ENCODE measurements at regions not wholly inside any gene's neighbourhood (a gene's known extent, or its start where the extent isn't known, plus 50 kb on each side); places are given as distances from the start of the nearest gene placed in this dataset.

DNA sequence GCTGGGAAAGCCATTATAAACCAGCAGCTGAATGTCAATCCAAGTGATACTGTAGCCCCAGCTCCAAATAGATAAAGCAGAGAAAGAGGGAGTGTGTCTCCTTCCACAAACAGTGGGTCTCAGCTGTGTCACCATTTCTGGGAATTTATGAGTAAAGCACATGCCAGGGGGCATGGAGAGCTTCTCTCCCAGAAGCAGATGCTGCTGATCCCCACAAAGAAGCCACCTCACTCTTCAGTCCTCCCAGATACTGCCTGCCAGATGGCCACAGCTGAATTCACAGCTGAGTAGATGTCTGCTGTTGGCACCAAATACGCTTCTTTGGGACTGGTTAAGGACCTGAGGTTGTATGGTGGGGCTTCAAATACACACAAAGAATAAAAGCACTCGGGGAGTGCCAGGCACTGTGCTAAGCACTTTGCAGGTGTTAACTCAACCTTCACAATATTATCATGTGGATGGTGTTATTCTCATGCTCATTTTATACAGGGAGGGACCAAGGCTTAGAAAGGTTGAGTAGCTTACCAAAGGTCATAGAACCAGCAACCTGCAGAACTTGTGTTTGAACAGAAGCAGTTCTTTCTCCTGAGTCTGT lies 298.3 kb downstream of the CDH11 start:
- DNase-seq = no peak

- DNase-seq = no peak
Observed at GRCh38 chr16:64809876-64810629, 311.8 kb downstream of the CDH11 start.

GRCh38 chr16:64808474-64808873 lies 313.4 kb downstream of the CDH11 start:
- DNase-seq = no peak

- no peak for DNase-seq
Observed at GRCh38 chr16:64791756-64792155, 330.1 kb downstream of the CDH11 start.

- DNase-seq = no peak
Observed at GRCh38 chr16:64784635-64785034, 337.2 kb downstream of the CDH11 start.

- no peak for DNase-seq
Observed at GRCh38 chr16:64782484-64782883, 339.4 kb downstream of the CDH11 start.

DNA sequence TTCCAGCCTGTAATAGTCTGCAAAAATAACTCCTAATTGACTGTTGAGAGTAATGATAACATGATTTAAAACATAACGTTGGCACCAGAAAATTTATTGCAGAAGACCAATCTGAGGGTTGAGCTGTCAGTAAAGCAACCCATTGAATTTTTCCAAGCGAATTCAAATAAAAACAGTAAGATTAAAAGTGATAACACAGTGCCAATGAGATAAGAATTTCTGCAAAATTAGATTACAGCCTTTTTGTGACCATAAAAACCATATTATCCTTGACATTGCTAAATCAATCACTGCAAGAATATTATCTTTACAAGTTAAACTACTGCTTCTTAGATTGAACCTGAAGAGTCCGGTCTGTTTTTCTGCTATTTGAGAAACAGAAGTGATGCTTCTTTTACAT lies 341.4 kb downstream of the CDH11 start:
- DNase-seq = no peak

DNA sequence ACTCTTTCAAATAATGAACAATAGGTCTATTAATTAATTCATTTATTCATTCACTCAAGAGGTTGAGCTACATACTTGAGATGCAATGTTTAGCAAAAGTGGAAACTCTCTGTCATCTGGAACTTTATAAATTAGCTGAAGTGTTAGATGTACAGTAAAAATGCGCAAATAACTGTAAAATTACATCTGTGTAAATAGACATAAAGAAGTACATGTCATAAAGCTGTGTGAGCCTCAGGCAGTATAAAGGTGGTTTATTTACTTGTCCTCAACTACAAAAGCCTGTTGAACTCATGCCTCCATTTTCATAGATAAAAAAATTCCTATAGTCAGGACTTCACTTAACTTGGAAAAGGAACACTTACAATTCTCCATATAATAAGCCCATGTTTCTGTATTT lies 343.1 kb downstream of the CDH11 start:
- no peak for DNase-seq

- DNase-seq = no peak
Observed at GRCh38 chr16:64773638-64774037, 348.2 kb downstream of the CDH11 start.

DNA sequence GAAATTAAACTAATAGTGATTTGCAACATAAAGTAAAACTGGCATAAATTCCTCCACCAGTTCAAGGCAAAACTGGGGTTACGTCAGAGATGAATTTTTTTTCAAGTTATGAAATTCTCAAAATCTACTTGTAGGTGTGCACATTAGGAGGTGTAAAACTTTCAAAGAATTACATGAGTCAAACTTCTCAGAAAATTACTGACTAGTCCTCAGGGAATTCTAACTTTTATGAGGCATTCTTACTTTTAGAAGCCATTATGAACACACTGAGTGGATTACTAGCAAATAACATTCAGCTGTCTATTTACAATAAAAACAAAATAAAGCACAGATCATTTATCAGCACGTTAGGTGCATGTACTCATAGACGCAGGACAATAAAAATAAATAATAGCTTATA lies 348.7 kb downstream of the CDH11 start:
- no peak for DNase-seq

DNA sequence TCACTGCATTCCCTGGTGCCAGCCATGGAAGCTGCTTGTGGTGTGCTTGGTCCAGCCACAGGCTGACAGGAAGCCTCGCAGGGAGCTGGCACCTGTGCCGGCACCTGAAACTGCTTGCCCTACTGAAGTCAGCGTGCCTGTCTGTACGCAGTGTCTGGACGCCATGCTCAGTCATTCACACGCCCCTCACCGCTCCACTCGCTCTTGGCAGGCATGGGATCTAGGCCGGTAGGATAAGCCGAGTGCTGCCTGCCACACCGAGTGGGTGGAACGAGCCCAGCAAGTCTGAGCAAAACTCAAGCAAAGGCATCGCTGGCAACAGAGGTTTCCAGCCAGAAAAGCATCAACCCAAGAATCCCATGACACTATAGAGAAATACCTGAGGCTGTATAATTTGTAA lies 350.6 kb downstream of the CDH11 start:
- DNase-seq = no peak

DNA sequence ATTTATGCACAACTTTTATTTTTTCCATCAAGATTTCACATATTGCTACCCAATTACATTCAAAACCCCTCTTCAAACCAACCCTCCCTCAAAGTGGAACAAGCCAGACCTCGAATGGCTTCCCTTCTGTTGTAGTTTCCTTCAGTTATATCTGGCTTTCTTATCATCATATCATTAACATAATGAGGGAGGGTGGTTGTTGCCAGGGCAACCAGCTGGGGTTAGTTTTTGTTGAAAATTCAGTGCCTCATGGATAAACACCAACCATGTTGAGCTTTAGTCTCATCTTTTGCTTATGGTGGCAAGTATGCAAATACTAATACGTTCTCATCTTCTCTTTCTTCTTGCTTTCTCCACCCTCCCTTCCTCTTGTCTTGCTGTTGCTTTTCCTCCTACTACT lies 359.7 kb downstream of the CDH11 start:
- no peak for DNase-seq

DNA sequence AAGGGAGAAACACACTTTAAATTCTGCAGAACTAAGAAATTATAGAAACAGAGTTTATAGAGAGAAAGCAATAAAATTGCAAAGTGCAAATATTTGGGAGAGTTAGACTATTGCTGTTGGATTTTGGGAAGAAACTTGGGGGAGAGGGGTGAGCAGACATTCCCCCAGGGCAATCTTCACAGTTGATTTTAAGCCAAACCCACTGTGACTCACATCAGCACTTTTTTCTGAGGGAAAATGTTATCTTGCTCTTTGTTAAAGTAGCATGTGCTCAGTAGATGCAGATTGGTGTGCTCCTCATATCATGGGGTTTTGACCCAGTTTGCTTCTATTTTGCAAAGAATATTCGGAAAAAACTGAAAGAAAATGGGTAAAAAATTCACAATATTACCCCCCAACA lies 367.6 kb downstream of the CDH11 start:
- DNase-seq = no peak

GRCh38 chr16:64751906-64752305 lies 370.0 kb downstream of the CDH11 start:
- DNase-seq = no peak

GRCh38 chr16:64749346-64749745 lies 372.5 kb downstream of the CDH11 start:
- DNase-seq = no peak

GRCh38 chr16:64745258-64745930 lies 376.5 kb downstream of the CDH11 start:
- no peak for DNase-seq

DNA sequence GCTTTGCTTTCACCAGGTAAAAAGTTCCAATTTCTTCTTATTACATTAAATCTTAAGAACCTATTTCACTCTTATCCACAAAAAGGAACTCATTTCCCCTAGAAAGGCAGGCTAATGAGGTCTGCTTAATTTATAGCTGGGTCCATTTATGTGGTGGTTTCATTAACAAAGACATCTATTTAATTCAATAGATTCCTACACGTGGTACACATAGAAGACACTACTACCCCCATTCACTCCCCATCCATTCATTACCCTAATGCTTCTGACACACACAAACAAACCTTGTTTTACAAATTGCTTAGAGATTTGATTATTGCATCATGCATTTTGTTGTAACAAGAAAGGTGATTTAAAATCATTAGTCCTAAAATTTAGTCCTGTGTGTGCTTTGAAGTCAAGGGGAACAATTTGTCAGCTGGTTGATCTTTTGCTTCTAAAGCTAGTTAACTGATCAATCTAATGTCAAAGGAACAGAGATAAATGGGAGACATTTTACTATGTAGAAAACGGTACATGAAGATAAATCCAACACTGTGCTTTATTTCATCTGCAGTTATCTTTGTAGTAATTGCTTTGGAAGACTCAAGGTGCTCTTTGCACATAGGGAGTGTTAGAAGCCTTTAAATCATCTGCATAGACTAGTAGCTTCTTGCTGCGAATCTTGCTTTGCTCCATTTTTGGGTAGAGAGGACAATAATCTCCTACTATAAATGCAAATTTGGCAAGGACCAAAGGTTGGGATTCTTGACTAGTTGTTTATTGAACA lies 379.2 kb downstream of the CDH11 start:
- DNase-seq = no peak

DNA sequence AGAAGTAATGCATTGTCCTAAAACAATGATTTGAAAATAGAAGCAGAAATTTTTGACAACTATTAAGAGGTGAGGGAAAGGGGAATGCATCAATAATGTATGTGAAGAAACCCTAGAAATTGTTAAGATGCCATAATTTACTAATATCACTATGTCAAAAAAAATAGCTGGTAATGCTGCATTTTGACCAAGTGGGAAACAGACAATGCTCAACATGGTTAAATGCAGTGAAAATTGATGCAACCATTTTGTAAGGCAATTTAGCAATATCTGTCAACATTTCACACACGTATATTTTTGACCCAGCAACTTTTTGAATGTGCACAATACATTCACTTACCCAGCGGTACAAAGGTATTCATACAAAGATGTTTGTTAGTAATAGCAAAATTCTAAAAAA lies 381.6 kb downstream of the CDH11 start:
- DNase-seq = no peak

- DNase-seq = no peak
Observed at GRCh38 chr16:64738321-64738960, 383.4 kb downstream of the CDH11 start.

DNA sequence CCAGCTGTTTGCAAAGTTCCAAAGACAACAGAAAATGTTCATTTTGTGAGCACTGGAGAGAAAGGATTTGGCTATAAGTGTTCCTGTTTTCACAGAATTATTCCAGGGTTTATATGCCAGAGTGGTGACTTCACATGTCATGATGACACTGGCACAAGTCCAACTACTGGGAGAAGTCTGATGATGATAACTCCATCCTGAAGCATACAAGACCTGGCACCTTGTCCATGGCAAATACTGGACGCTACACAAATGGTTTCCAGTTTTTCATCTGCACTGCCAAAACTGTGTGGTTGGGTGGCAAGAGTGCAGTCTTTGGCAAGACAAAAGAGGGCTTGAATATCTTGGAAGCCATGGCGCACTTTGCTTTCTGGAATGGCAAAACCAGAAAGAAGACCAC lies 385.0 kb downstream of the CDH11 start:
- DNase-seq = no peak

DNA sequence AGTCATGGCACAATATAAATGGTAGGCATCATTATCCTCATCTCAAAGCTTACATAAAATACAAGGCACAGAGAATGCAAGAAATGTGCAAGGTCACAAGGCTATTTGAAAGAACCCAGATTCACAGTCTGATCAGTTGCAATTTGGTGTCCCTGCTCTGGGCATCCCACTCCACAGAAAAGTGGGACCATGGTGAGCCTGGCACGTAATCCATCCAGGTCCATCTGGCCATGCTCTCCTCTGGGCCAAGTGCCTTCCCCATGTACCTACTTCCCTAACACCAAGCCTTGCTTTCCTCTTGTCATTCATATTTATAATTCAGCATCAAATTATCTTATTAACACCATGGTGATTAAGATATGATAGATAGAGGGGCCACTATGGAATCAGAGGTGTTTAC lies 390.0 kb downstream of the CDH11 start:
- DNase-seq = no peak

- DNase-seq = no peak
Observed at GRCh38 chr16:64730261-64730660, 391.6 kb downstream of the CDH11 start.

- no peak for DNase-seq
Observed at GRCh38 chr16:64724339-64724738, 397.5 kb downstream of the CDH11 start.
